NCI-H526 (cell line): ENCODE measurements at regions not wholly inside any gene's neighbourhood (a gene's known extent, or its start where the extent isn't known, plus 50 kb on each side); places are given as distances from the start of the nearest gene placed in this dataset.

Experiments
- DNase-seq, 2 experiments: peaks; one replicate each; lab custom pipeline; 2025; lab: John Stamatoyannopoulos, UW

DNA sequence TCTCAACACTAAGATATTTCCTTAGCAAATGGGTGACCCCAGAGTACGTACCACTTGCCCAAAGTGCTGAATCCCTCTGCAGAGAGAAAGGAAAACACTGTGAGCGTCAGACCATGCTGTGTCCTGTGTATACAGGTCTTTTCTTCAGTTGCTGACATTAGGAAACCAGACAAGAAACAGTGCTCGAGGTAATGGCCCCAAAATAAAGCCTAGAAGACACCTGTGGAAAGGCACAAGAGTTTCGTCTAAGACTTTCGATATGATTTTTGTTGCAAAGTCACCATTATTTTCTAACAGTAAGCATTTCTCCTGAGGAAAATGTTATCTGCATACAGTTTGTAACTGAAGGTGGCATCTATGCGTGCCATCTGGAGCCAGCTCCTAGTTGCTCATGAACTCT lies 62.0 kb upstream of the SIMC1 start:
- no peak for DNase-seq

- DNase-seq = no peak
Observed at GRCh38 chr5:176178789-176179188, 59.4 kb upstream of the SIMC1 start.

DNA sequence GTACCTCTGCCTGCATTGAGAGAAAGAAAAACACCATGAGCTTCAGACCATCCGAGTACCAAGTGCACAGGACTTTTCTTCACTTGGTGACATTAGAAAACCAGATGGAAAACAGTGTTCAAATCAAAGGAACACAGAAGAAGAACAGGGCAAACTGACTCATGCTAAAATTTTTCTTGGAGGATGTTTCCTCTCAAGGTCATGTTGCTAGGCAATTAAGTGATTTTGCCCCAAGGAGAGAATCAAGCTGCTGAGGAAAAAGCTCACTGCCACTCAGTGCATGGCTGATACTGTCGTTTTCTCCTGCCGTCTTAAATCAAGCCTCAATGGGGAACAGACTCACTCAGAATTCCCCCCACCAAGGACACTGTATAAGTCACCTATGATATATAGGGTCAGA lies 57.9 kb upstream of the SIMC1 start:
- no peak for DNase-seq

DNA sequence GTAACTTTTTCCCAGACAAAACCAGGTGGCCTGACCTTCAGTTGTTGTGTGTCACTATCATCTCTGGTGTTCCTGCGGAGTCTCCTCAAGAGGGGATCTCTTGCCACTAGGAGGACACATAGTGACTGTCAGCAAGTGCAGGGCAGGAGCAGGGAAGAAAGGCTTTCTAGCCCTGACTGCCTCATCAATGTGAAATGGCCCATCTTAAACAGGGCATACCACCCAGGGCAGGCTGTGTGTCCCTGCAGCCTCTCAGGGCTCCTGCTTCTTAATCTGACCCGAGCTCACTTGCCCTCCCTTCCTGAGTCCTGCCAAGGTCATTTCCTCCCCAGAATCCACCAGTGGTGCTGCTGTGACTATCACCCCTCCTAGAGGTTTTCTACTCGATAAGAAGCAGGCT lies 57.4 kb upstream of the SIMC1 start:
- DNase-seq = no peak

DNA sequence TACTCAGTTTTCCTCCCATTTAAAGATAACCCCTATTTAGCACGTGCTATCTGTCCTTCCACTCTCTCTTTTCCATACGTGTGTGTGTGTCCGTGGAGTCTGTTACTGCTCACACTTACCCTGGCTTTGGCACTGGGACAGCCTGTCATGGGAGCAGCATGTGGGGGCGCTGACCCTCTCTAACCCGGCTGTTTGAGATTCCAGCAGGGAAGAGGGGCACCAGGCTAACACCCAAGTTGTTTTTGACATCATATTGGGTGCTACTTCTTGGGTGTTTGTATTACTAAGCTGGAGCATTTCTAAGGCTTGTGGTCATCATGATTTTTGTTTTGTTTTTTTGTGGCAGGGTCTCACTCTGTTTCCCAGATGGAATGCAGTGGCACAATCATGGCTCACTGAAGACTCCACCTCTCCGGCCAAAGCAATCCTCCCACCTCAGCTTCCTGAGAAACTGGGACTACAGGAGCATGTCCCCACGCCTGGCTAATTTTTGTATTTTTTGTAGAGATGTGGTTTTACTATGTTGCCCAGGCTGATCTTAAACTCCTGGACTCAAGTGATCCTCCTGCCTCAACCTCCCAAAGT lies 56.9 kb upstream of the SIMC1 start:
- DNase-seq = no peak

GRCh38 chr5:176183321-176184074 lies 54.7 kb upstream of the SIMC1 start:
- DNase-seq = peak; percentile 70 to 82

DNA sequence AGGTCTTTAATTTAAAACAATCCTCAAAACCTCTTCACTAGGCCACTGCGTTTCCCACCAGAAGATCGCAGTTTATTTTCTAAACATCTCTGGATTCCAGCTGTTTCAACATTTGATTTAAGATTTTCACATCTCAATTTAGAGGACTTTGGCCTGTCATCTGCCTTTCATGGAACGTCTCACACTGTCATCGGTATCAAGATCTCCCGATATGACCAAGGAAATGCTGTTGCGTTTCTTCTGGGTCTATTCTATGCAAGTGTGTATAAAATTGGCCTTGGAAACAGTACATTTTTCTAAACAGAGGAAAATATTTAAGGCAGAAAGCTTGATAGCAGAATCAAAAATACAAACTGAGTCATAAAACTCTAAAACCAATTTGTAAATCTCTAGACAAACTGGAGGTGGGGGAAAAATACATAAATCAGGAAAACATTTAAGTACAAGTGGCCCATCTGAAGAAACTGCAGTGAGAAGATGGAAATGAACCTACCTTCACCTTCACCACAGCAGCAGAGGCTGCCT lies 53.6 kb upstream of the SIMC1 start:
- no peak for DNase-seq

GRCh38 chr5:176185133-176185733 lies 53.0 kb upstream of the SIMC1 start:
- DNase-seq = peak; percentile 38 to 70

- no peak for DNase-seq
Observed at GRCh38 chr5:176186107-176186506, 52.1 kb upstream of the SIMC1 start.

DNA sequence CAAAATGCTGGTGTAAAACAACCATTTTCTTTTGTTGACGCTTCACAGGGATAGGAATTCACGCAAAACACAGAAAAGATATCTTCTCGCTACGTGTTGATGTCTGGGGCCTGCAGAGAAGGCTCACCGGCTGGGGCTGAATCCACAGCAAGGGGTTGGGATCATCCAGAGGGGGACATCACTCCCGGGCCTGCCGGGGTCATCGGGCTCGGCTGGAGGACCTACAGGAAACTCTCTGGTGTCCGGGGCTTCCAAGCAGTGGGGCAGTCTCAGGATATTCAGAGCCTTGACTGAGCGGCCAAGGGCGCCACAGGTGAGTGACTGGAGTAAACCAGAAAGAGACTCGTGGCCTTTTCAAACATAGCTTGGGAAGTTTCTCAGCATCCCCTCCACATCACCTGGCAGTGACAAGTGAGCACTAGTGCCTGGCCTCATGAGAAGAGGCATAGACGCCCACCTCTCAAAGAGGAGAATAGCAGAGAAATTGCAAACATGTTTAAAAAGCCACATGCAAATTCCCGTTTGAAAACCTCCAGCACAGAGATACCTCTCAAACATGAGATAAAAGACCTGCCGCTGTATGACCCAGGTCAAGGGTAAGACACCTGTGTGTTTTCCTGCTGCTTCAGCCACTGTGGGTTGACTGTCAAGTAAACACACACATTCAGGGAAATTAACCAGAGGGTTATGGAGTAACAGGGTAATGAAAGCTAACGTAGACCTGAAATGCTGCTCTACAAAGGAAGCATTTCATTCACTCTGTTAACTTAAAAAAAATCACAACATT lies 50.8 kb upstream of the SIMC1 start:
- peak; percentile 79 to 83 for DNase-seq

DNA sequence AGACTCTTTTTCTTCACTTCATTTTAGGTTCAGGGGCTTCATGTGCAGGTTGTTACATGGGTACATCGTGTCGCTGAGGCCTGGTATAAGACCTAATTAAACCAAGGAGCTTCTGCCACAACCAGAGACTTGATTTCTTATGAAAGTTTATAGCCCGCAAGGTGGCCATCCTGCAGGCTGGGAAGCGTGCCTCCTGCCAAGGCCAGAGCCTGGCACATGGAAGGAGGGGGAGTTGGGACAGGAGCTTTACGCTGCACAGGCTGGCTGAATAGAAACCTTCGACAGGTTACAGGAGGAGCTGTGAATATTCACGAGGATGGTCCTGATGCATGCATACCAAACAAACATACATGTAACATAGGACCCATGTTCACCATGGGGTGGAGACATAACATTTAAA lies 50.1 kb upstream of the SIMC1 start:
- peak; percentile 46 to 58 for DNase-seq
